ENCODE measurements at regions not wholly inside any gene's neighbourhood (a gene's known extent, or its start where the extent isn't known, plus 50 kb on each side); places are given as distances from the start of the nearest gene placed in this dataset.
"Not testable (repeated sequence)": the region's sequence is repeated elsewhere in the genome, so short reads cannot be mapped to it uniquely, and the experiment has no call there.

DNA sequence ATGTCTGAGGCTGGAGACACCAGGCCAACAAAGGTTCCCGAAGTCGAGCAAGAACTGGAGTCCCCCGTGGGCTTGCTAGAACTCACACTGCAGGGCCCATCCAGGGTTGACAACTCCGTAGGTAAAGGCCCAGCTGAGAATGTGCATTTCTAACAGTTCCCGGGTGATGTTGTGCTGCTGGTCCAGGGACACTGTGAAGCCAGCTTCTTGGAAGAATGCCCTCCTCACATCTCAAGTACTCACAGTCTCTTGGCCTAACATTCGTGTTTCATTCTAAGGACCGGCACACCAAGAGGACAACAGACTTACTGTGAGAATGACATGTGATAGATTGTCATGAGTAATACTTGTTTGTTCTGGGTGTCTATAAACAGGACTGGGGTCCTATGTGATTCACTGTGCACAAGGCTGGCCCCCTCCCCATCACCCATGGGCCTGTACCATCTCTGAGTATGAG lies 682.3 kb upstream of the IGFBP3 start:
- Histone ChIP-seq H3K27me3 (ENCODE audit: insufficient read depth, low read length) (no peaks in the 10 kb centered on the region), H3K27ac (ENCODE audit: low read depth, low read length) (no peak overlapping the region), H3K36me3 (ENCODE audit: control insufficient read depth in 1 of 2, insufficient read depth in 2 of 2, low read length in 2 of 2) (no peaks in the 10 kb centered on the region), H3K18ac (ENCODE audit: low read length) (no peak overlapping the region), H4K8ac (ENCODE audit: low read depth, low read length) (no peak overlapping the region), H3K9me3 (ENCODE audit: insufficient read depth, low read depth, low read length) (no peaks in the 10 kb centered on the region), H3K14ac (ENCODE audit: low read length) (no peak overlapping the region), H3K4me2 (ENCODE audit: low read length) (no peak overlapping the region), H3K79me2 (ENCODE audit: control insufficient read depth, insufficient read depth, low read length, poor library complexity) (no peaks in the 10 kb centered on the region), H4K91ac (ENCODE audit: low read depth, low read length) (no peak overlapping the region), H2AFZ (ENCODE audit: insufficient read depth, low read length, poor library complexity) (no peak overlapping the region), H4K12ac (ENCODE audit: low read depth, low read length) (no peak overlapping the region), H2BK120ac (ENCODE audit: insufficient read depth, low read length, poor library complexity) (no peak overlapping the region), H2BK12ac (ENCODE audit: low read length) (no peak overlapping the region), H3K23ac (ENCODE audit: low read length) (no peak overlapping the region), H3K9ac (ENCODE audit: low read length) (no peak overlapping the region), H3K79me1 (ENCODE audit: low read length) (no peaks in the 10 kb centered on the region), H3K4me1 (ENCODE audit: control insufficient read depth in 1 of 2, insufficient read depth in 2 of 2, low read length in 2 of 2) (no peaks in the 10 kb centered on the region), H2AK5ac (ENCODE audit: low read length) (no peak overlapping the region), H3K4ac (ENCODE audit: low read depth, low read length) (no peak overlapping the region), H3K4me3 (ENCODE audit: low read depth, low read length) (no peak overlapping the region), H2BK5ac (ENCODE audit: low read depth, low read length, poor library complexity) (no peak overlapping the region)
- DNase-seq = no peak
- WGBS (ENCODE audit: extremely low coverage, insufficient coverage, insufficient read length) = no CpG with 5 or more reads among the region's 7 CpGs

DNA sequence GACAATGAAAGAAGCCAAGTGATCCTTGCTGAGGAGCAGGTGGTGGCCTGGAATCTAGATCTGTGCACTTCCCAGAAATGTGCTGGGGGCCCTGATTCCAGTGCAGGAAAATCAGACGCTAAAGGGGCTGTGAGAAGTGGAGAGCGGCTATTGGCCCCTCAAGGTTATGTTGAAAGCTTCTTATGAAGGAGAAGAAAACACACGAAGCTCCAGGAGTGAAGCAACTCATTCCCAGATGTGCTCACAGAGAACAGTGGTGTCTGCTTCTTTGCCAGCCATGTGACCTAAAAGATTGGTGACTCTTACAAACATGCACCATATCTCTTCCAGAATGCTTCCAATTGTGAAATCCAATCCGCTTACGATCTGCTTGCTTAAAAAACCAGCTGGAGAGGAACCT lies 679.3 kb upstream of the IGFBP3 start:
- H3K9ac ChIP-seq (ENCODE audit: low read length) = no peak overlapping the region
- H3K79me1 ChIP-seq (ENCODE audit: low read length) = no peaks in the 10 kb centered on the region
- H3K27ac ChIP-seq (ENCODE audit: low read depth, low read length) = no peak overlapping the region
- no peak overlapping the region for H3K4me2 ChIP-seq (ENCODE audit: low read length)
- H3K27me3 ChIP-seq (ENCODE audit: insufficient read depth, low read length) = no peaks in the 10 kb centered on the region
- no peak overlapping the region for H3K4ac ChIP-seq (ENCODE audit: low read depth, low read length)
- H4K8ac ChIP-seq (ENCODE audit: low read depth, low read length) = no peak overlapping the region
- H3K9me3 ChIP-seq (ENCODE audit: insufficient read depth, low read depth, low read length) = no peaks in the 10 kb centered on the region
- no peak overlapping the region for H3K14ac ChIP-seq (ENCODE audit: low read length)
- H3K79me2 ChIP-seq (ENCODE audit: control insufficient read depth, insufficient read depth, low read length, poor library complexity) = no peaks in the 10 kb centered on the region
- H3K4me3 ChIP-seq (ENCODE audit: low read depth, low read length) = no peak overlapping the region
- no peak overlapping the region for H4K12ac ChIP-seq (ENCODE audit: low read depth, low read length)
- peak in 1 of 2 donors; percentile 42 for DNase-seq
- H2AFZ ChIP-seq (ENCODE audit: insufficient read depth, low read length, poor library complexity) = no peak overlapping the region
- no peak overlapping the region for H2BK120ac ChIP-seq (ENCODE audit: insufficient read depth, low read length, poor library complexity)
- WGBS (ENCODE audit: extremely low coverage, insufficient coverage, insufficient read length) = no CpG with 5 or more reads among the region's 5 CpGs
- no peak overlapping the region for H2BK5ac ChIP-seq (ENCODE audit: low read depth, low read length, poor library complexity)
- H3K36me3 ChIP-seq (ENCODE audit: control insufficient read depth in 1 of 2, insufficient read depth in 2 of 2, low read length in 2 of 2) = no peaks in the 10 kb centered on the region
- no peaks in the 10 kb centered on the region for H3K4me1 ChIP-seq (ENCODE audit: control insufficient read depth in 1 of 2, insufficient read depth in 2 of 2, low read length in 2 of 2)
- H3K18ac ChIP-seq (ENCODE audit: low read length) = no peak overlapping the region
- no peak overlapping the region for H2AK5ac ChIP-seq (ENCODE audit: low read length)
- H3K23ac ChIP-seq (ENCODE audit: low read length) = no peak overlapping the region
- no peak overlapping the region for H2BK12ac ChIP-seq (ENCODE audit: low read length)
- no peak overlapping the region for H4K91ac ChIP-seq (ENCODE audit: low read depth, low read length)

DNA sequence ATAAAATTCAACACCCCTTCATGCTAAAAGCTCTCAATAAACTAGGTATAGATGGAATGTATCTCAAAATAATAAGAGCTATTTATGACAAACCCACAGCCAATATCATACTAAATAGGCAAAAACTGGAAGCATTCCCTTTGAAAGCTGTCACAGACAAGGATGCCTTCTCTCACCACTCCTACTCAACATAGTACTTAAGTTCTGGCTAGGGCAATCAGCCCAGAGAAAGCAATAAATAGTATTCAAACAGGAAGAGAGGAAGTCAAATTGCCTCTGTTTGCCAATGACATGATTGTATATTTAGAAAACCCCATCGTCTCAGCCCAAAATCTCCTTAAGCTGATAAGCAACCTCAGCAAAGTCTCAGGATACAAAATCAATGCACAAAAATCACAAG lies 673.8 kb upstream of the IGFBP3 start:
- not testable (repeated sequence) for H3K36me3 ChIP-seq (ENCODE audit: control insufficient read depth in 1 of 2, insufficient read depth in 2 of 2, low read length in 2 of 2); H2AK5ac ChIP-seq (ENCODE audit: low read length); H3K23ac ChIP-seq (ENCODE audit: low read length); H3K27ac ChIP-seq (ENCODE audit: low read depth, low read length); H4K91ac ChIP-seq (ENCODE audit: low read depth, low read length); H3K4ac ChIP-seq (ENCODE audit: low read depth, low read length); H3K79me1 ChIP-seq (ENCODE audit: low read length); H3K9ac ChIP-seq (ENCODE audit: low read length); H3K4me1 ChIP-seq (ENCODE audit: control insufficient read depth in 1 of 2, insufficient read depth in 2 of 2, low read length in 2 of 2); H2AFZ ChIP-seq (ENCODE audit: insufficient read depth, low read length, poor library complexity); H3K4me3 ChIP-seq (ENCODE audit: low read depth, low read length); H4K12ac ChIP-seq (ENCODE audit: low read depth, low read length); DNase-seq; H3K4me2 ChIP-seq (ENCODE audit: low read length); H3K79me2 ChIP-seq (ENCODE audit: control insufficient read depth, insufficient read depth, low read length, poor library complexity); H2BK12ac ChIP-seq (ENCODE audit: low read length); H3K9me3 ChIP-seq (ENCODE audit: insufficient read depth, low read depth, low read length); H2BK120ac ChIP-seq (ENCODE audit: insufficient read depth, low read length, poor library complexity); H4K8ac ChIP-seq (ENCODE audit: low read depth, low read length); H3K27me3 ChIP-seq (ENCODE audit: insufficient read depth, low read length); H3K14ac ChIP-seq (ENCODE audit: low read length); H2BK5ac ChIP-seq (ENCODE audit: low read depth, low read length, poor library complexity); H3K18ac ChIP-seq (ENCODE audit: low read length)
- no CpG with 5 or more reads among the region's 1 CpG for WGBS (ENCODE audit: extremely low coverage, insufficient coverage, insufficient read length)

DNA sequence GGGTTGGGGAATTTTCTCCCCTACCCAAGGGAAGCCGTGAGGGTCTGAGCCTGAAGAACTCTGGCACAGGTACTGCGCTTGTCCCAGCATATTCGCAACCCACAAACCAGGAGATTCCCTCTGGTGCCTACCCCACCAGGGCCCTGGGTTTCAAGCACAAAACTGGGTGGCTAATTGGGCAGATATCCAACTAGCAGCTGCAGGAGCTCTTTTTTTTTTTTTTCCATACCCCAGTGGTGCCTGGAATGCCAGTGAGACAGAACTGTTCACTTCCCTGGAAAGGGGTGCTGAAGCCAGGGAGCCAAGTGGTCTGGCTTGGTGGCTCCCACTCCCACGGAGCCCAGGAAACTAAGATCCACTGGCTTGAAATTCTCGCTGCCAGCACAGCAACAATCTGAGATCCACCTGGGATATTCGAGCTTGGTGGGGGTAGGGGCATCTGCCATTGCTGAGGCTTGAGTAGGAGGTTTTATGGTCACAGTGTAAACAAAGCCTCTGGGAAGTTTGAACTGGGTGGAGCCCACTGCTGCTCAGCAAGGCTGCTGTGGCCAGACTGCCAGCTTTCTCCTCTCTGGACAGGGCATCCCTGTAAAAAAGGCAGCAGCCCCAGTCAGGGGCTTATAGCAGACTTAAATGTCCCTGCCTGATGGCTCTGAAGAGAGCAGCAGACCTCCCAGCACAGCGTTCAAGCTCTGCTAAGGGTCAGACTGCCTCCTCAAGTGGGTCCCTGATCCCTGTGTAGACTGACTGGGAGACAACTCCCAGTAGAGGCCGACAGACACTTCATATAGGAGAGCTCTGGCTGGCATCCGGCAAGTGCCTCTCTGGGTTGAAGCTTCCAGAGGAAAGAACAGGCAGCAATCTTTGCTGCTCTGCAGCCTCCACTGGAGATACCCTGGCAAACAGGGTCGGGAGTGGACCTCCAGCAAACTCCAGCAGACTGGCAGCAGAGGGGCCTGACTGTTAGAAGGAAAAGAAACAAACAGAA lies 670.1 kb upstream of the IGFBP3 start:
- not testable (repeated sequence) for H3K18ac ChIP-seq (ENCODE audit: low read length); H4K91ac ChIP-seq (ENCODE audit: low read depth, low read length); H3K9me3 ChIP-seq (ENCODE audit: insufficient read depth, low read depth, low read length); H2AFZ ChIP-seq (ENCODE audit: insufficient read depth, low read length, poor library complexity); H3K14ac ChIP-seq (ENCODE audit: low read length); H3K27ac ChIP-seq (ENCODE audit: low read depth, low read length); H3K27me3 ChIP-seq (ENCODE audit: insufficient read depth, low read length); H3K36me3 ChIP-seq (ENCODE audit: control insufficient read depth in 1 of 2, insufficient read depth in 2 of 2, low read length in 2 of 2); H2BK120ac ChIP-seq (ENCODE audit: insufficient read depth, low read length, poor library complexity); H3K4ac ChIP-seq (ENCODE audit: low read depth, low read length); H2AK5ac ChIP-seq (ENCODE audit: low read length); H3K4me3 ChIP-seq (ENCODE audit: low read depth, low read length); H3K79me2 ChIP-seq (ENCODE audit: control insufficient read depth, insufficient read depth, low read length, poor library complexity); H3K23ac ChIP-seq (ENCODE audit: low read length); H2BK5ac ChIP-seq (ENCODE audit: low read depth, low read length, poor library complexity); H2BK12ac ChIP-seq (ENCODE audit: low read length); DNase-seq; H4K12ac ChIP-seq (ENCODE audit: low read depth, low read length); H3K4me2 ChIP-seq (ENCODE audit: low read length); H3K79me1 ChIP-seq (ENCODE audit: low read length); H3K9ac ChIP-seq (ENCODE audit: low read length); H3K4me1 ChIP-seq (ENCODE audit: control insufficient read depth in 1 of 2, insufficient read depth in 2 of 2, low read length in 2 of 2); H4K8ac ChIP-seq (ENCODE audit: low read depth, low read length)
- no CpG with 5 or more reads among the region's 10 CpGs for WGBS (ENCODE audit: extremely low coverage, insufficient coverage, insufficient read length)
